Forelimb muscle (tissue), 1 donor: ENCODE measurements at regions not wholly inside any gene's neighbourhood (a gene's known extent, or its start where the extent isn't known, plus 50 kb on each side); places are given as distances from the start of the nearest gene placed in this dataset.
"Not testable (repeated sequence)": the region's sequence is repeated elsewhere in the genome, so short reads cannot be mapped to it uniquely, and the experiment has no call there.

Experiments used
- DNase-seq: peaks from one replicate; pipeline ENCODE4 v3.0.0-alpha.2; 2013; ENCODE audit warnings: low read depth

DNA sequence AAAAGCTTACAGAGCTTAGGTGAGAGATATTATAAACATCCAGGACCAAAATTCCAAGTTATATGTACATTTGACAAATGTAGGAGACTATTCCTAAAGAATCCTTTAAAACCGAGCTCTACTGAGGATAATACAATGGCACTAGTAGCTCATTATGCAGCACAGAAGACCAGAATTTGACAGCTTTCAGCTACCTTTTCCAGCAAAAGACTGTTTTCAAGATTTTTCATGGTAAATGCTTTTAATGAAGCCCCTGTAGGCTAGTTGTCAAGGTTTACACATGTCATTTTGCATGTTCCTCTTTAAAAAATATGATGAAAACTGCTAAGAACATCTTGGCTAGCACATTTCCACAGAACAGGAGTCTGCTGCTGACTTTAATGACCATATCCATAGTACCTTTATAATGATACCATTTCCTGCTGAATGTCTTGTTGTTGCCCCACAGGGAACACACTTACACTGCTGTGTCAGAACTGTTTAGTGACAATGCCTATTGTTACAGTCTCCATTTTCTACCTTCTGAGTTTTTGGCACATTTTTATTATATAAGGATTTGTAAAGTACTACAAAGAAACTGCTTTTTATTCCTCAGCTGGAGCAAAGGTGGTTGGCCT is 1382.3 kb downstream of the RAPGEF2 start:
- DNase-seq, result no peak

DNA sequence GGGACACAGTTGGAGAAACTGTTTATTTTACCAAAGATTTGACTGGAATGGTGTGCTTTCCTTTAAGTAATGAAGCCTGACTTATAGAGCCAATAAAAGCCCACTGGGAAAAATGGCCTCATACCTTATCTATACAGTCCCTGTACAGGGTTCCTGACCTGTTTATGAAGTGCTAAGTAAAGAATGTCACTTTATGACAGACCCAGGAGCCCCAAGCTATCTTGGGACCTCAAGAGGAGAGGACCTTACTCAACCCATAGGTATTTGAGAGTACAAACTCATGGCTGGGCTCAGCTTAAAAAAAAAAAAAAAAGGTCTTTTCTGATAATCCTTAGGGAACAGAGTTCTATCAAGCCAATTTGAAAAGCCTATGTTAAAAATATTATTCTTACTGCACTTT is 1389.3 kb downstream of the RAPGEF2 start:
- DNase-seq, result no peak

DNA sequence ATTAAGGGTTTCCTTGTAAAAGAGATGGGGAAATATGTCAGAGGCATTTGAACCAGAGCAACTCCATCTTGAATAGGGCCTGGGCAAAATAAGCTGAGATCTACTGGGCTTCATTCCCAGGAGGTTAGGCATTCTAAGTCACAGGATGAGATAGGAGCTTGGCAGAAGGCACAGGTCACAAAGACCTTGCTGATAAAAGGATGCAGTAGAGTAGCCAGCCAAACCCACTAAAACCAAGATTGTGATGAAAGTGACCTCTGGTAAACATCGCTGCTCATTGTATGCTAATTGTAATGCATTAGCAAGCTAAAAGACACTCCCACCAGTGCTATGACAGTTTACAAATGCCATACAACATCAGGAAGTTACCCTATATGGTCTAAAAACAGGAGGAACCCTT is 1390.3 kb downstream of the RAPGEF2 start:
- DNase-seq, result no peak

DNA sequence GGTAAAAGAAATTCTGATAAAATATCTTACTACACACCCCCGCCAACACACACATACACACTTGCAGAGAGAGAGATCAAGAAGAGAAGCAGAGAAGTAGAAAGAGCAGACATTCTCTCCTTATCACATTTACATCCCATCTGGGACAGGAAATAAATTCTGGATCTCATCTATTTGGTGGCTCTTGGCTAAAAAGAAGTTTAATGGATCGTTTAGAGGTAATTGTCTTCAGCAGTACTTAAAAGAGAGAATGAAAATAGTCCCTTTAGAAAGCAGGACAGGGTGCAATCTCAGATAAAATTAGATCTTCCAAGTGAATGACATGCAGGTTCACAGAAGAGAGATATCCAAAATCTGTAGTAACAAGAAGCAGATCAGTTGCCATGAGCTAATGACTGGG is 1392.5 kb downstream of the RAPGEF2 start:
- no peak for DNase-seq

DNA sequence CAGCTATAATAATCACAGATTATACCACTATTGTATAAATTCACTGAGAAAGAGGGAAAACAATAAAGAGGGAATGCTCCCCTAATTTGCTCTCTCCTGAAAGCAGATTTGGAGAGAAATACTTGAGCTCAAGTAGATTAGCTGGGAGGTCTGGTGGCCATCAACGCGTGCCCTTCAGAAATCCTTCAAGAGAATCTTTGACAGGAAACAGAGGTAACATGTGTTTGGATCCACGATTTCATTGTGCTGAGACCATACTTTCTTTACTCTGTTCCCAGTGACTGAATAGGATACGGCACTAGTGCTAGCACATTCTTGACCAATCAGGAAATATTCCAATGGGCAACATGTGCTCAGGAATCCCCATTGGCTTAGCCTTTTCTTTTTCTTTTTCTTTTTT is 1395.3 kb downstream of the RAPGEF2 start:
- no peak for DNase-seq

DNA sequence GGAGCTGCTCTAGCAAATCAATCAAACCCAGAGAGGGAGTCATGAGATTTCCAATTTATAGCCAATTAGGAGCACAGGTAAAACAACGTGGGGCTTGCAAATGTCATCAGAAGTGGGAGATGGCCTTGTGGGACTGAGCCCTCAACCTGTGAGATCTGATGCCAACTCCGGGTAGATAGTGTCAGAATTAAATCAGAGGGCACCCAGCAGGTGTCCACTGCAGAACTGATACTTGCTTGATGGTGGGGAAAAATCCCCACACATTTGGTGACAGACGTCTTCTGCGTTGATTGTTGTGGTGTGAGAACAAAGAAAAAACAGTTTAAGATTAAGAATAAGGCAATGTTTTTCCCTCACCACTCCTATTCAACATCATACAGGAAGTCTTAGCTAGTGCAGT is 1402.8 kb downstream of the RAPGEF2 start:
- no peak for DNase-seq

DNA sequence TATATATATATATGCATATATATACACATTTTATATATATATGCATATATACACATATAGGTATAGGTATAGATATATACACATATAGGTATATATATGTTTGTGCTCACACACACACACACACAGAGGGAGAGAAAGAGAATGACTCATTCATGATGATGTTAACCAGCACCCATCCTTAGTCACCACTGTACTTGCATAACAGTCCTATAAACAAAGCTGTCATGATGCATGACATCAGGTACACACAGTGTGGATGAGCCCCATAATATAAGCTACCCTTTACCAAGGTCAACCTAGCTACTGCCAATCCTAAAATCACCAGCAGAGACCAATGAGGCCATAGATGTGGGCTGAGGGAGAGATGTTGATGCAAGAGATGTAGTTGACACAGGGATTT is 1408.0 kb downstream of the RAPGEF2 start:
- DNase-seq, result no peak

DNA sequence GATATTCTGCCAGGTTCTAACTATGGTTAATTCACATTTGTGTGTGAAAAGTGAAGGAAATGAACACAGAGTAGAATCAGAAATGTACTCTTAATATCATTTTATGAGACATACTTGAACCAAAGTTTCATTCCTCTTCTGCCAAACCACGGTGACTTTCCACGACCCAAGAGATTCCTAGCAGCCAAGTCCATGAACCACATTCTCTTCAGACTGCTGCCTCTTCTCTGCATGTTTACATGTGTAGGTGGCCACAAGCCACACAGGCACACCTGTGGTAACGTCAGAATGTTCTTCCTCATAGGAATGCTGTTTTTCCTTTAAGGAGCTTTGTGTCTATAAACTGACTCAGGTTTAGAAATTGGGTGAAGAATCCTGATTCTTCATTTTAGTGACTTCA is 1411.2 kb downstream of the RAPGEF2 start:
- no peak for DNase-seq

DNA sequence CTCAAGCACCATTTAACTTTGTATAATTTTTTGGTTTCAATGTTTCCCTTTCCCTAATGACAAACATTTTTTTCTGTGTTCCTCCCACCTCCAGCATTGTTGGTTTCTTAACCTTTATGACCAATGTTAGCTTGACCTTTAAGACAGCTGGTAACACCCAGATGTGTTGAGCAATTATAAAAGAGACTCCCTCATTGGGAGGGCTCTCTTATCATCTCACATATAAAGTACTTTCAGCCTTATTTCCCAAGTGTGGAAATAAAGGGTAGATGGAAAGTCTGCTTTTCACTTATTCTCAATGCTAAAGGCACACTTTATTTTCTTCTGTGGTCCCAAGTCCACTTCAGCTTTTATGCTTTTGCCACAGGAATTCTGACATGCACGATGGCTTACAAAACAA is 1420.4 kb downstream of the RAPGEF2 start:
- DNase-seq, result no peak

DNA sequence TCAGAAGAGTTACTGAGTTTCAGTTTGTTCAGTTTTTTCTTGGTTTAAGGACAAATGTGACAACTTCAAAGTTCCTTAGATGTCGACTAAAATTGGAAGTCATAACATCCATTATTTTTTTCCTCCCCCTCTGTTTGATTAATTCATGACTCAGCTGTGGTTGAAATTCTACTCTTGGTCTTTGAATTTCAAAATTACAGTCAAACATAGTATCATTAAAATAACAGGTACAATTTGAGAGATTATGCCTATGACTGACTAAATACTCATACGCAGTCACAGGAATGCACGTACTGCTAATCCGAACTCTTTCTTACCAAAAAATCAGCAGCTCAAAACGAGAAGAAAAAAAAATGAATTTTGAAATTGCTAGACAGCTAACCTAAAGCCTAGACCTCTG is 1434.8 kb downstream of the RAPGEF2 start:
- DNase-seq, result no peak

DNA sequence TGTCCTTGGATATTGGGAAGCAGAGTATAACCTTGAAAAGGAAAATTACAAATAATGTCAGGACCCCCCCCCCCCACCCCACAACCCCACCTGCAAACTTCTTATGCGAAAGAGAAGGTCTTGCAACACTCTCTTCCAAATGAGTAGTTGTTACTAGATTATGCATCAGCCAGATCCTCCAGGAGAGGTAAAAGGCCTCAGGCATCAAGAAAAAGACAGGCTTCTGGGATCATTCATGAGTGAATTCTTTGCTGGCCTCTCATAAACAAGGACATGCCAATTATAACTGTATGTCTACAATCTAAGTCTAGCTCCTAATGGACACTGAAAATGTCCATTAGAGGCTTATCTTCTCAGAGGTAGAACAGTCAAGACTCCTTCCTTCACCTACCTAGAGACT is 1443.3 kb downstream of the RAPGEF2 start:
- DNase-seq, result no peak

DNA sequence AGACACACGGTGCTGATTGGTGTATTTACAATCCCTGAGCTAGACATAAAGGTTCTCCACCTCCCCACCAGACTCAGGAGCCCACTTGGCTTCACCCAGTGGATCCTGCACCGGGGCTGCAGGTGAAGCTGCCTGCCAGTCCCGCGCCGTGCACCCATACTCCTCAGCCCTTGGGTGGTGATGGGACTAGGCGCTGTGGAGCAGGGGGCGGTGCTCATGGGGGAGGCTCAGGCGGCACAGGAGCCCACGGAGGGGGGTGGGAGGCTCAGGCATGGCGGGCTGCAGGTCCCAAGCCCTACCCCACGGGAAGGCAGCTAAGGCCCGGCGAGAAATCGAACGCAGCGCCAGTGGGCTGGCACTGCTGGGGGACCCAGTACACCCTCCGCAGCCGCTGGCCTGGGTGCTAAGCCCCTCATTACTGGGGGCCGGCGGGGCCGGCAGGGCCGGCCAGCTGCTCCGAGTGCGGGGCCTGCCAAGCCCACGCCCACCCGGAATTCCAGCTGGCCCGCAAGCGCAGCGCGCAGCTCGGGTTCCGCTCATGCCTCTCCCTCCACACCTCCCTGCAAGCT is 1447.2 kb downstream of the RAPGEF2 start:
- not testable (repeated sequence) for DNase-seq

DNA sequence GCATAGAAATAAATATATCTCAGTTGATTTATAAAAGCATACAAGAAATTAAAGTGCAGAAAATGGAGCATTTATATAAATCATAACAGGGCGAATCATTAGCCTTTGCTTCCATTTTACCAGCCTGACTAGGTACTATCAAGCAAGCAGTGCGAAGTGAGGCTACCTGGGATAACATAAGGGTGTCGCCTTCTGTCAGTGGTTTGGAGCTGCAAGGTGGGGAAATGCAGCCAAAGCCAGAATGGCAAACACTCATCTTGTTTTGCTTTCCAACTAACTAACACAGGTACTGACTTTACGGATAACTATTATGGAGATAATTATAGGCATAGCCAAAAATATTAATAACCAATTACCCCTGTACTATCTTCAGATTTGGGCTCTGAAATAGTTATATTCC is 1459.8 kb downstream of the RAPGEF2 start:
- DNase-seq, result no peak

DNA sequence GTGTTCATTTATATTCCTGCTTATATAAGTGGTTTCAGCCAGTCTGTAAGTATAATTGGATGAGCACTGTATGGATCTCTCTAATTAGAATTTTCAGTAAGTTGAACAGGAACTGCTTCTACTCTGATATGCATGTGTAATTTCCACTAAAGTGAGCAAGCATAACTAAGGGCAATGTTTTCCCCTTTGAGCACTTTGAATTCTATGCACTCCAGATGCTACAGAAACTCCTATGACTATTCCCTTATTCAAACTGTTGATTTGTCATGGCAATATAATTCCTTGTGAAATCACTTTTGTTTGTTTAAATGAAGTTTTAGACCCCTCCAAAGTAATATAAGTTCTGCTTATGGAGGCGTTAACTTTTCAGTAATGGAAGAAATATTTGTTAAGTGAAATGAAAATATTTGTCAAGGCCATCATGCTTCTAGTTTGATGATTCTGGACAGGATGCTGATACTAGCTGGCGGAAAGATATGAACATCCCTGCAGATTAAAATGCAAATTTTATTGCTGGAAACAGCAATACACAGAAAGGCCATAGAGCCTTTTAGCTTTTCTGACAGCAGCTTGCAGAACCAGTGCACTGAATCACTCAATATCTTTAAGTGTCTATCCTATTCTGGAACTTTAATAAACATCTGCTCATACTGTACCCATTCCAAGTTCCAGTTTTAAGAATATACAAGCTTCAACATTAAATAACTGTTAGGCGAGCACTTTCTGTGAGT is 1460.8 kb downstream of the RAPGEF2 start:
- peak; percentile 45 for DNase-seq

DNA sequence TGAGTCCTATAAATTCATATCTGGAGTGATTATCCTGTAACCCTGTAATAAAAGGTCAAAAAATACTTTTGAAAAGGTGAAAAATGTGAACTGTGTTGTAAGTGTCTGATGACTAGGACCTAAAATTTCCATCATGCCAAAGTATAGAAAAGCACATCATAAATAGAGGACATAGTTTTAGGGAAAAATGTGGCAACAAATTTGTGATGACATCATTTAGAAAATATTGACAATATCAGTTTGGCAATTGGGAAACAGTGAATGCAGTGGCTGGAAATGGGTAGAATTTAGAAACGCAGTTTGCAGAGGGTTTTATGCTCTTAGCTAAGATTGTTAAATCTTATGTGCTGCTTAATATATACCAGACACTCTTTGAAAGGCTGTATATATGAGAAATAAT is 1464.8 kb downstream of the RAPGEF2 start:
- no peak for DNase-seq

DNA sequence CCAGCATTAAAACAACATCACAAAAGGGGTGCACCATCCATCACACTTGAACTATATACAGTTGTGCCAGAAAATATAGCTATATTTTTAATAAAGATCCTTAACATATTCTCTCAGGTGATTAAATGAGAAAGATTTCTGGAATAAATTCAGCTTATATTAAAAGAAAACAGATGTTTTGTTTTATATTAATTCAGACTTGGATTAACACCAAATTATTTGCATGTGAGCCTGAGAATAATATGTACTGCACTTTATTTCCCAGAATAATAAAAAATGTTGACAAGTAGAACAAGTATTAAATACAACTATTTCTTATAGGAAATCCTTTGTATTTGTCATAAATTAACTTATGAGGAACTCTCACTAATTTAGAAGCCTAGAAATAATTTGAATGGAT is 1467.4 kb downstream of the RAPGEF2 start:
- DNase-seq, result no peak

DNA sequence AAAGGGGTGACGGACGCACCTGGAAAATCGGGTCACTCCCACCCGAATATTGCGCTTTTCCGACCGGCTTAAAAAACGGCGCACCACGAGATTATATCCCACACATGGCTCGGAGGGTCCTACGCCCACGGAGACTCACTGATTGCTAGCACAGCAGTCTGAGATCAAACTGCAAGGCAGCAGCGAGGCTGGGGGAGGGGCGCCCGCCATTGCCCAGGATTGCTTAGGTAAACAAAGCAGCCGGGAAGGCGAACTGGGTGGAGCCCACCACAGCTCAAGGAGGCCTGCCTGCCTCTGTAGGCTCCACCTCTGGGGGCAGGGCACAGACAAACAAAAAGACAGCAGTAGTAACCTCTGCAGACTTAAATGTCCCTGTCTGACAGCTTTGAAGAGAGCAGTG is 1471.4 kb downstream of the RAPGEF2 start:
- DNase-seq, result not testable (repeated sequence)

DNA sequence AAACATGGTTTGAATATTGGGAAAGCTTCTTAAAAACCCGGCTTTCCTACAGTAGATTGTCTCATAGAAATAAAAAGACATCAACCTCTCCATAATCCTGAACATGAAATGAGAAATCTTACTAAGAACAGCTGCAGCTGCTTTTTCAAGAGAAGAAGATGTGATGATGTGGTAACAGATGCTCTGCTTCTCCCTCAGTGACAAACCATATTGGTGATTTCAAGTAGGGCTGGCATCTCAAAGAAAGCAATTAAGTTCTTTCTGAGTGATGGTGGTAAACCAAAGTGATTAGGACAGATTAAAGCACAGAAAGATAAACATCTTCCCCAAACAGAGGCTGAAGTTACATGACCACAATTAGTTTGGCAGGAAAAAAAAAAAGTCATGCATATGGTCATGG is 1477.7 kb downstream of the RAPGEF2 start:
- DNase-seq, result no peak

DNA sequence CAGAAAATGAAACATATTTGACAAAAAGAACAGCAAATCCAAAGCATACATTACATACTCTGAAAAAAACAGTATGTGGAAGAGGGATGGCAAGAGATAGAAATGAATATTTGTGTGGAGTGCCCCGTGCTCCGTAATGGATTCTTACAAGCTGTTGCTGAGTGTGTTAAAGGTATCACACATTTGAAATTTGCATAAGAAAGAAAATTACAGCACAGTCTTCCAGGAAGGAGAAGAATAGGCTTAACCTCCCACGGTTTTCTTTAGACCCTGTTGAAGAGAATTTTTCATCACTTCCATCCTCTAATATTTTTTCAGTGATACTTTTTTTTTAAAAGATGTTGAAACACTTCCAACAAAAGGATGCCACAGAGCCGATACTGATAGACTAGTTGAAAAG is 1489.4 kb downstream of the RAPGEF2 start:
- DNase-seq, result no peak

DNA sequence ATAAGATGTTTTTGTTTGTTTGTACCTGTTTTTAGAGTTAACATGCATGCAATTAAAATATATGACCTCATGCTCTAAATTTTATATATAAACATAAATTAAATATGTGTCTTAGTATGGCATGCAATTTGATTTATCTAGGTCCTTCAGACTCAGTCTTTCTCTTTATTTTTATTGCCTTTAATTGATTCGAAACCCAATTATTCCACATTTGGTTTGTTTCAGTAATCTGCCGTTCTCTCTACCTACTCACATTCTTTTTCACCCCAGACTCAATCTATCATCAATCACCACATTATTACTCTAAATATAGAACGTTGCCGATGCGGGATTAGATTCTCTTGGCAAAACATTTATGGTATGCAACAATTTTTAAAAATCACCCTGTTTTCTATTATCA is 1492.8 kb downstream of the RAPGEF2 start:
- DNase-seq, result no peak

DNA sequence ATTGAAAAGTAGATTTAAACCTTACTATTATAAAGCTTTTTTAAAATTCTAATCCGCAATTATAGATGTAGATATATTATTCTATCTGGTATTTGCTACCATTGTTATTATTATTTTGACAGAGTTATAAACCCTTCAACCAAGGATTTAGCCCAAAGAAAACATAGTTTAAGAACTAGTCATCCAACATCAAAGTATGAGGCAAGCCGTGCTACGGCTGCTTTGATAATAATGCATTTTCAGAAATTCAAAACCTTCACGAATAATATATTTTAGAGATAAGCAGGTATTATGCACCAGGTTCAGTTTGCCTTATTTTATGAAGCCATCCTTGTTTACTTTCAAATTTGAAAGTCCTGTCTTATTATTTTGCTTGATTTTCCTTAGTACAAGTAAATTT is 1501.7 kb downstream of the RAPGEF2 start:
- no peak for DNase-seq

DNA sequence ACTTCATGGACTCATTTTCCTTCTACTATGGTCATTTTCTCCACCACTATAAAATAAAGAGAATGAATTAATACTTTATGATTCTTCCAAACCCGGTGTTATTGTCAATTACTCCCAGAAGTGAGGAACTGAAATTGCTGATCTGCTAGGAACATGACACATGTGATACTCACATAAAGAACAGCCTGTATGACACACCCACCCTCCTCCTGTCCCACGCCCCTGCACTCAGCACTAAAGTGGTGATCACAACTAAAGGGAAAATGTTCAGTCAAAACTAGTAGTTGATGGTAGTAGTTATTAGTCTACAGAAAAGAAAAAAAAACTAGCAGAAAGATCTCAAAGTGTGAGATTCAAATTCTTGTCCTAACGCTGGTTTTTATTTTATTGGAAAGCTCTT is 1508.3 kb downstream of the RAPGEF2 start:
- DNase-seq, result no peak

DNA sequence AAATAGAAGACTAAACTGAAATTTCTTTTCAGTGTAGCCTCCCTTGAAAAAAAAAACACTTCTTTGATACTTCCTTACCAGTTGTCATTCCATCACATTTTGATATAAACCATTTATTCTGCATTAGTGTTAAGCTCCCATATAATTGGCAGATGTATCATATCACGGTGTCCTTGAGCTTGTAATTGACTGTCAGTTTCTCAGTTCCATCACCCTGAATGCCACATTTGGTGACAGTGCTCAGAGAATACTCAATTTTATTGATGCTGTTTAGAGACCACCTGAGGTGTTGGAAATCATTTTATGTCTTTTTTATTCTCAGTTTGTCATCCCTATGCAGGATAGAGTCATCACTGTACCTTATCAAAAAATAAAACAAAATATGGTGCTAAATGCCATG is 1528.2 kb downstream of the RAPGEF2 start:
- no peak for DNase-seq

DNA sequence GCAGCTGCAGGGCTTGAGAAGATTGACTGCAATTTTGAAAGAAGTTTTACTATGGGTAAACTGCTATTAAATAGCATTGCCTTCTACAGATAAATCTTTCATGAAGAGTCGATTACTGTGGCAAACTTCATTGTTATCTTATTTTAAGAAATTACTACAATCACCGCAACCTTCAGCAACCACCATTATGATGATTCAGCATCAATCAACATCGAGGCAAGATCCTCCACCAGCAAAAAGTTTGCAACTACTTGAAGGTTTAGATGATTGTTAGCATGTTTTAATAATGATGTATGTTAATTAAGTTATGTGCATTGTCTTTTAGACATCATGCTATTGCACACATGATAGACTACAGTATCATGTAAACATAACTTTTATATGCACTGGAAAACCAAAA is 1511.0 kb downstream of the FSTL5 start:
- DNase-seq, result no peak
